ENCODE measurements at regions not wholly inside any gene's neighbourhood (a gene's known extent, or its start where the extent isn't known, plus 50 kb on each side); places are given as distances from the start of the nearest gene placed in this dataset.

DNA sequence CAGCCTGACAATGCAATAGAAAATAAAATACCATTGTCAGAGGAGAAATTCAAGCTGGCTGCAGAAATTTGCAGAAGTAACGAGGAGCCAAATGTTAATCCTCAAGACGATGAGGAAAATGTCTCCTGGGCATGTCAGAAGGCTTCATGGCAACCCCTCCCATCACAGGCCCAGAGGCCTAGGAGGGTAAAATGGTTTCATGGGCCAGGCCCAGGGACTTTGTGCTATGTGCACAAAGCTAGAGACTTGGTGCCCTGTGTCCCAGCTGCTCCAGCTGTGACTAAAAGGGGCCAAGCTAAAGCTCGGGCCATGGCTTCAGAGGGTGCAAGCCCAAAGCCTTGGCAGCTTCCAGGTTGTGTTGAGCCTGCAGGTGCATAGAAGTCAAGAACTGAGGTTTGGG lies 431.7 kb downstream of the LMO7 start:
- H3K4me3 Mint-ChIP-seq (ENCODE audit: low read depth), result no peak overlapping the region
- H3K4me1 Mint-ChIP-seq (ENCODE audit: low read depth), result no peaks in the 10 kb centered on the region
- no peaks in the 10 kb centered on the region for H3K27me3 Mint-ChIP-seq (ENCODE audit: low read depth)

DNA sequence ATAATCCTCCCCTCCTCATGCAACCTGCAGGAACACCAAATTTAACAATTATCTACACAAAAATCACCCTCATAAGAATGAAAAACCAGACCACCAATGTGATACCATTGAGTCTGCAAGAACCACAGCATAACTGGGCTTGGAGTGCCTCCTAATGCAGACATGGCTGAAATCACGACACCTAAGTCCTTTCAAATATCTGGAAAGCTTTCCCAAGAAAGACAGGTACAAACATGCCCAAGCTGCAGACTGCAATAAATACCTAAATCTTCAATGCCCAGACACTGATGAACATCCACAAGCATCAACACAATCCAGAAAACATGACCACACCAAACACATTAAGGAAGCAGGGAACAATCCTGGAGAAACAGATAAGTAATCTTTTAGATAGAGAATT lies 417.1 kb downstream of the LMO7 start:
- Mint-ChIP-seq H3K4me3 (ENCODE audit: low read depth) (no peak overlapping the region), H3K4me1 (ENCODE audit: low read depth) (no peaks in the 10 kb centered on the region), H3K36me3 (ENCODE audit: low read depth) (no peaks in the 10 kb centered on the region), H3K9me3 (no peaks in the 10 kb centered on the region), H3K27ac (no peak overlapping the region), H3K27me3 (ENCODE audit: low read depth) (peaks cover 2% of the 10 kb centered on the region)
- intact Hi-C loops (cut with micrococcal nuclease), result no loop called here
- no peak for DNase-seq (ENCODE audit: low spot score)

More for the DNA sequence above, 431.7 kb downstream of the LMO7 start:
- H3K9me3 Mint-ChIP-seq, result peaks cover 20% of the 10 kb centered on the region
- no peaks in the 10 kb centered on the region for H3K36me3 Mint-ChIP-seq (ENCODE audit: low read depth)
- intact Hi-C loops (cut with micrococcal nuclease), result no loop called here
- no peak for DNase-seq (ENCODE audit: low spot score)
- H3K27ac Mint-ChIP-seq, result no peak overlapping the region

DNA sequence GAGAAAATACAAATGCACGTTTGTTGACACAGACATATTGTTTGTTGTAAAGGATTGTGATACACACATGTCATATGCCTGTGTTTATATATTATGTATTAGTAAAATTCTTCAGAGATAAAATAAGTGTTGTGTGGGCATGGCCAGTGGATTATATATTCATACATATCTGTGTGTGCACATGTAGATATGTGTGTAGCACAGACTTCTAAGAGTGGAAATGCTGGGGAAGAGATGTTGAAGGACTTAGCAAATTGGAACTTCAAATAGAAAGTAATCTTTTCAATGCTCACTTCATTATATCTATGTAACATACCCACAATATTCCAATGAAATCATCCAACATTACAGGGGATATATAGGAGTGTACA lies 413.2 kb downstream of the LMO7 start:
- Mint-ChIP-seq H3K36me3 (ENCODE audit: low read depth) (no peaks in the 10 kb centered on the region), H3K4me1 (ENCODE audit: low read depth) (no peaks in the 10 kb centered on the region), H3K4me3 (ENCODE audit: low read depth) (no peak overlapping the region), H3K27me3 (ENCODE audit: low read depth) (peaks cover 2% of the 10 kb centered on the region), H3K9me3 (no peaks in the 10 kb centered on the region), H3K27ac (no peak overlapping the region)
- intact Hi-C loops (cut with micrococcal nuclease), result no loop called here
- DNase-seq (ENCODE audit: low spot score), result no peak

DNA sequence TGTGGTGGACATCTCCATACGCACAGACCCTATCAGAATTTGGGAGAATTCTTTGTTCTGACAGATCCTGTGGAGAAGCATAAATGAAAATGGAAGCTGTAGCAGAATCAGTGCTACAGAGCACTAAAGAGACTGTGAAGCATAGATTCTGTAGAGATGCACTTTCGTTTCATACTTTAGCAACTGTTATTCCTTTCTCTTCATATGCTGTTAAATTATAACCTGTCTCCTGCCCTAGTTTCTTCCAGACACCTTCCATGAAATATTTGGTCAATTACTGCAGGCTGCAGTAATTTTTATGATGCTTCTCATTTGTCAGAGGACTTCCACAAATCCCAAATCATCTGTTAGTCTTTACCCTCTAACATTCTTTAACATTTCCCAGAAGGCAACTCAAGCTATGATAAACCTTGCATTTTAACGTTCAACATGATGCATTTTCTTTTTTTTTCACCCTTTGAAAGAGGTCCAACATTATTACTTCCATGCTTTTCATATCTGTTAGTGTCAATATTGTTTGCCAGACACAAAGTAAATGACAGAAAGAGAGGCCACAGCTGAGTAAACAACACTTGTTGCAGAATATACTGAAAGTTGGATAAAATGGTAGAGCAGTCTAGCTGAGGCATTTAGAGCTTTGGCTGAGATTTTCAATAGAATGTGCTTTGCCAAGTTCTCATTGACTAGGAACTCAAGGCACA lies 412.7 kb downstream of the LMO7 start:
- H3K9me3 Mint-ChIP-seq, result no peaks in the 10 kb centered on the region
- DNase-seq (ENCODE audit: low spot score), result no peak
- peaks cover 2% of the 10 kb centered on the region for H3K27me3 Mint-ChIP-seq (ENCODE audit: low read depth)
- intact Hi-C loops (cut with micrococcal nuclease), result no loop called here
- H3K4me3 Mint-ChIP-seq (ENCODE audit: low read depth), result no peak overlapping the region
- H3K4me1 Mint-ChIP-seq (ENCODE audit: low read depth), result no peaks in the 10 kb centered on the region
- no peaks in the 10 kb centered on the region for H3K36me3 Mint-ChIP-seq (ENCODE audit: low read depth)
- H3K27ac Mint-ChIP-seq, result no peak overlapping the region

DNA sequence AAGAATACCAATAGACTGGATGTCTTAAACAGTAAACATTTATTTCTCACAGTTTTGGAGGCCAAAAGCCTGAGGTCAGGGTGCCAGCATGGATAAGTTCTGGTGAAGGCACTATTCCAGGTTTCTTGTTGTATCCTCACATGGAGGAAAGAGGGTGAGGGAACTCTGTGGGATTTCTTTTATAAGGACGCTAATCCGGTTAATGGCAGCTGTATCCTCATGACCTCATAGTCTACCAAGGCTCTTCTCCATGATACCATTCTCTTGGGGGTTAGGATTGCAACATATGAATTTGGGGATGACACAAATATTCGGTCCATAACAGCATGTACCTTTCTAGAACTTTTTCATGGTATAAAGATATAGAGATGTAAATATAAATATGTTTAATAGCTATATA lies 412.0 kb downstream of the LMO7 start:
- Mint-ChIP-seq H3K27ac (no peak overlapping the region), H3K4me1 (ENCODE audit: low read depth) (no peaks in the 10 kb centered on the region), H3K27me3 (ENCODE audit: low read depth) (peaks cover 2% of the 10 kb centered on the region), H3K4me3 (ENCODE audit: low read depth) (no peak overlapping the region), H3K9me3 (no peaks in the 10 kb centered on the region), H3K36me3 (ENCODE audit: low read depth) (no peaks in the 10 kb centered on the region)
- intact Hi-C loops (cut with micrococcal nuclease), result no loop called here
- no peak for DNase-seq (ENCODE audit: low spot score)

DNA sequence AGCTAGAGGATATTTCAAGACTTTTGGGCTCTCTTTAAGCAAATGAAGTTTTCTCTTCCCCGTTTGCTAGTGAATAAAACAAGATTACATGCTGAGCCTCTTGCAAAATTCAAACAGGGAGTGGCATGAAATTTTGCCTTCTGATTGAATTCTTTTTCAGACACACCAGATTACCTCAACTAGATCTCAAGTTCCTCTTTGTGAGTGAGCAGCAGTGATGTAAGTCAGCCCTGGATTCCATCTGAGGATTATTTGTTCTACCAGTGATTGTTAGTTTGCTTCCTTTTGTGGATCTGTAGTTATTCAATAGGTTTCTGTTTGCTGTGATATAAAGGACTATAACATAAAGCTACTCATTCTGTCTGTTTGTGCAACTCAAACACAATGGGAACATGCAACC lies 407.7 kb downstream of the LMO7 start:
- Mint-ChIP-seq H3K4me1 (ENCODE audit: low read depth) (no peaks in the 10 kb centered on the region), H3K36me3 (ENCODE audit: low read depth) (no peaks in the 10 kb centered on the region), H3K9me3 (no peaks in the 10 kb centered on the region), H3K27me3 (ENCODE audit: low read depth) (no peaks in the 10 kb centered on the region), H3K27ac (no peak overlapping the region), H3K4me3 (ENCODE audit: low read depth) (no peak overlapping the region)
- DNase-seq (ENCODE audit: low spot score), result no peak
- intact Hi-C loops (cut with micrococcal nuclease), result no loop called here

DNA sequence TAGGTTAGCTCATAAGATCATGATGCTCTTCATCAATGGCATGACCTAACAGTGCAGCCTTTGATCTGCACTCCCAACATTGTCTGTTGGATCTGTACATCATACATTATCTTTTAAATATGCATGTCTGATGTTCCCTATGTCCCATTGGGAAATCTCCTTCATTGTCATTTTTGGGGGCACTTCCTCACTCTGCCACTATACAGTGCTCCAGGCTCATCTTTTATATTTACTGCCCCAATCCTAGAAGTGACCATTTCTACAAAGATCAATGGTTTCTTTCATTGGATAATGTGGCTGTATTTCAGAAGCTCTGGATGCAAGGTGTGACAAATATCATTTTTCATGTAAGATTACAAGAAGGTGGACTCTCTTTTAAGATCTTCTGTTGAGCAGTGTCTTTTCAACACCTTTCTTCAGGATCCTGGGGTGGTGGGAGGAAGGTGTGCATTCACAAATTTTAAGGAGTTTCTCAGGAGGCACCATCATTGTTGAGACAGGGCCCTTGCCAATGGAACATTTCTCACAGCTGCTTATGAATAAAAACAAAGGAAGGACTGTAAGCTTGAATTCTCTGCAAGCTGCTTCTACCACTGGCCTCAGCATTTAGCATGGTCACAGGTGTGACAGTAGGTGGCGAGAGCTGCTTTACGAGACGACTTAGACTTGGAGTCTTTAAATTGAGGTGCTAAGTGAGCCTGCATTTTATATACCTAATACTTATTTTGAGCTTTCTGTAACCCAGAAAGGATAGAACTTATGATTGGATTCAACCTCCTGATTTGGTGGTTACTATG lies 403.0 kb downstream of the LMO7 start:
- Mint-ChIP-seq H3K27ac (no peak overlapping the region), H3K4me1 (ENCODE audit: low read depth) (no peaks in the 10 kb centered on the region), H3K27me3 (ENCODE audit: low read depth) (no peaks in the 10 kb centered on the region), H3K36me3 (ENCODE audit: low read depth) (no peaks in the 10 kb centered on the region), H3K9me3 (no peaks in the 10 kb centered on the region), H3K4me3 (ENCODE audit: low read depth) (no peak overlapping the region)
- intact Hi-C loops (cut with micrococcal nuclease), result no loop called here
- DNase-seq (ENCODE audit: low spot score), result no peak

DNA sequence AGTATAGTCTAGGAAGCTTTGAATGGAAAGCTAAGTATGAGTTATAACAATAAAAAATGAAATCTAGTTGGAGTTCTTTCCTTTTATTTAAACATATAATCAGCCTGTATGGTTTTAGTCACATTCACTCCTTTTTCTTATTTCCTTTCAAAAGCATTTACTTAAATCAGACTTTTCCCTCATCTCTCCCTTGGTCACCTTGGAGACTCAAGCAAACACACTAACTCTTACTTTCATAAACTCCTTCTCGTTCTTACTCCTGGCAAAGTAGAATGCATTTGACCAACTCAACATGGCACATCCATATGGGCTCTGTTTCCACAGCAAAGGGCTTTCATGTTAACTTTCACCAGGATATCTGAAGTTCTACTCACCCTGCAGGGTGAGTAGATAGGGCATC lies 400.0 kb downstream of the LMO7 start:
- intact Hi-C loops (cut with micrococcal nuclease), result no loop called here
- Mint-ChIP-seq H3K9me3 (no peaks in the 10 kb centered on the region), H3K4me3 (ENCODE audit: low read depth) (no peak overlapping the region), H3K4me1 (ENCODE audit: low read depth) (no peaks in the 10 kb centered on the region), H3K27ac (no peak overlapping the region), H3K27me3 (ENCODE audit: low read depth) (no peaks in the 10 kb centered on the region), H3K36me3 (ENCODE audit: low read depth) (no peaks in the 10 kb centered on the region)
- no peak for DNase-seq (ENCODE audit: low spot score)

DNA sequence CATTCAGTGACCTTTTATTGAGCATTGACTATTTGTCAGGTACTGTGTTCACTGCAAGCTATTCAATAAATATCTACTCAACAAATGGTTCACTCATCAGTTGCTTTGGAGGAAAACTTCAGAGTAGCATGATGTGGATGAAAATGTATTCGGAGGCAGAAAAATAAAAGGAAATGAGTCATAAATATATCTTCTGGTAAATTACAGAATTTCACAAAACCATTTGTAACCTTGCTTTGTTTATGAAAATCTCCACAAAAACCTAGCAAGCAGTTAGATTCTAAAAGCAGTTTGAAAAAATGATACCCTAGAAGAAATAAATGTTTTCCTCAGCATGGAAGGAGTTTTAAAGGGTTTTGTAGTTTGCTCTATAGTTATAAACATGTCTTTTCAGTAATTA lies 399.6 kb downstream of the LMO7 start:
- no peaks in the 10 kb centered on the region for H3K9me3 Mint-ChIP-seq
- H3K4me3 Mint-ChIP-seq (ENCODE audit: low read depth), result no peak overlapping the region
- no peaks in the 10 kb centered on the region for H3K27me3 Mint-ChIP-seq (ENCODE audit: low read depth)
- H3K36me3 Mint-ChIP-seq (ENCODE audit: low read depth), result no peaks in the 10 kb centered on the region
- H3K4me1 Mint-ChIP-seq (ENCODE audit: low read depth), result no peaks in the 10 kb centered on the region
- H3K27ac Mint-ChIP-seq, result no peak overlapping the region
- intact Hi-C loops (cut with micrococcal nuclease), result no loop called here
- DNase-seq (ENCODE audit: low spot score), result no peak

DNA sequence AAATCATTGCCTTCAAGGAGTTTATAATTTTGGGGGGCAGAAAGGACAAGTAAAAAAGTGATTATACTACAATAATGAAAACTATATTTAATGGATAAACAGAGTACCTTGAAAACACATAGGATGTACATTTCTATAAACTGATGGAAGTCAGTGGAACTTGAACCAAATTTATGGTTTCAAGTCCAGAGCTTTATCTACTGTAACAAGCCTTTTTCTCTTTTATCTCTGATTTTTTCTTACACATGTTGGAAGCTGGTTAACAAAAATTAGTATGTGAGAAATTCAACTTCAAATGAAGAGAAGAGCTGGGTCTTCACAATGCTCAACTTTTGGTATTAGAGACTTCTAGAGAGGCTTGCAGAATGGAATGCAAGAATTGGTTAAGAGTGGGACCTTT lies 393.6 kb downstream of the LMO7 start:
- H3K9me3 Mint-ChIP-seq, result no peaks in the 10 kb centered on the region
- no peak overlapping the region for H3K4me3 Mint-ChIP-seq (ENCODE audit: low read depth)
- peaks cover 2% of the 10 kb centered on the region for H3K27me3 Mint-ChIP-seq (ENCODE audit: low read depth)
- intact Hi-C loops (cut with micrococcal nuclease), result no loop called here
- no peak for DNase-seq (ENCODE audit: low spot score)
- H3K36me3 Mint-ChIP-seq (ENCODE audit: low read depth), result no peaks in the 10 kb centered on the region
- no peak overlapping the region for H3K27ac Mint-ChIP-seq
- H3K4me1 Mint-ChIP-seq (ENCODE audit: low read depth), result no peaks in the 10 kb centered on the region

DNA sequence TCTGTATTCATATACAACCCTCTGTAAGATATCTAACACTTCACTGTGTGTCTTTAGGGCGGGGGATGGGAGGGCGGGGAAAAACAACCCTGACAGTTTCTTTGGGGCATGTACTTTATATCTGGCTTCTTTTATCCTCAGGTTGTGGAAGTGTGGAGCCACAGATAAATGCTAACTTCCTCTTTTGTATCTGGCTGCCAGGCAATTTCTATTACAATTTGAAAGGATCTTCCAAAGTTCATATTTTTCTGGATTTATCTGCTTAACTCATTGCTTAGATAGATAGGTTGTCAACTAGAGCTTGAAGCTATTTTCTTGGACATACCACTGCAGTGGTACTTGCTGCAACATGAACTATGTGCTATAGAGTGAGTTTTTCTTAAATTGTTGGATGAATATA lies 393.0 kb downstream of the LMO7 start:
- intact Hi-C loops (cut with micrococcal nuclease), result no loop called here
- Mint-ChIP-seq H3K36me3 (ENCODE audit: low read depth) (no peaks in the 10 kb centered on the region), H3K9me3 (no peaks in the 10 kb centered on the region)

DNA sequence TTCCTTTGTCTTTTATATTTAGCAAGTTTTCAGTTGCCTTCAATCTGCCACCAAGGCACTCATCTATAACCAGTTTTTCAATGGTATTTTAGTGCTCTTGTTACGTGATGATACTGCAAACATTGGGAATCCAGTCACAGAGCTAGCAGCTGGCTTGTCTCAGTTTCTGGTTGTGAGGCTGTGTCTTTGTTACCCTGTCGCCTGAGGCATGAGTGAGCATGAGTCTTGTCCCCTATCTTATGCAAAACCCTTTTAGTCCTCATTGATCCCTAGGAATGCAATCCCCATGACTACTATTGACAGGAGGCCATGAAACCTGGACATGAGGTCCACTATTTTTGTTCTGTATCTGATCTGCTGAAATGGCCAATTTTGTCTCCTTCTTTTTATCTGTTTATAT lies 391.0 kb downstream of the LMO7 start:
- no peak overlapping the region for H3K27ac Mint-ChIP-seq
- H3K27me3 Mint-ChIP-seq (ENCODE audit: low read depth), result peaks cover 3% of the 10 kb centered on the region
- no peaks in the 10 kb centered on the region for H3K36me3 Mint-ChIP-seq (ENCODE audit: low read depth)
- DNase-seq (ENCODE audit: low spot score), result no peak
- no peaks in the 10 kb centered on the region for H3K9me3 Mint-ChIP-seq
- H3K4me1 Mint-ChIP-seq (ENCODE audit: low read depth), result no peaks in the 10 kb centered on the region
- H3K4me3 Mint-ChIP-seq (ENCODE audit: low read depth), result no peak overlapping the region
- intact Hi-C loops (cut with micrococcal nuclease), result no loop called here

More for the DNA sequence above, 393.0 kb downstream of the LMO7 start:
- DNase-seq (ENCODE audit: low spot score), result no peak
- peaks cover 2% of the 10 kb centered on the region for H3K27me3 Mint-ChIP-seq (ENCODE audit: low read depth)
- H3K4me3 Mint-ChIP-seq (ENCODE audit: low read depth), result no peak overlapping the region
- H3K4me1 Mint-ChIP-seq (ENCODE audit: low read depth), result no peaks in the 10 kb centered on the region
- H3K27ac Mint-ChIP-seq, result no peak overlapping the region

DNA sequence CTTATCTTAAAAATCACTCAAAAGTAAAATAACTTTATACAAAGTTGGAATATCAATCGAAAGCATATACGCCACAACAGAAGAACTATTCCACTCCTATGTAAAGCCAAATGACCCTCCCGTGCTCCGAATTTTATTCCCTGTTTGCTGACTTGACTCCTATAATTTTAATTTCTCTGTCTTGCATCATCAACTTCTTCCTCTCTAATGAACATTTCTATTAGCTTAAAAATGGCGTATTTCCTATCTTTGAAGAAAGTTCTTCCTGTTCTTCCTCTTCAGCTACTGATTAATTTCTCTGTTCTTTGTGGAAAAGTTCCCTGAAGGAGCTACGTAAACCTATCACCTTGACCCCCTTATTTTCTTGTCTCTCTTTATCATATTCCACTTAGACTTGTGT lies 389.3 kb downstream of the LMO7 start:
- intact Hi-C loops (cut with micrococcal nuclease), result no loop called here
- H3K36me3 Mint-ChIP-seq (ENCODE audit: low read depth), result no peaks in the 10 kb centered on the region
- DNase-seq (ENCODE audit: low spot score), result no peak
- no peak overlapping the region for H3K27ac Mint-ChIP-seq
- H3K4me1 Mint-ChIP-seq (ENCODE audit: low read depth), result no peaks in the 10 kb centered on the region
- peaks cover 3% of the 10 kb centered on the region for H3K27me3 Mint-ChIP-seq (ENCODE audit: low read depth)
- H3K9me3 Mint-ChIP-seq, result no peaks in the 10 kb centered on the region
- no peak overlapping the region for H3K4me3 Mint-ChIP-seq (ENCODE audit: low read depth)

All from activated T-helper 2 cell treated with anti-CD3 and anti-CD28 coated beads, Interferon-gamma antibody, Interleukin-2, Interleukin-4, amounts not matched to agents 10 μg/mL and 5 μg/mL and 100 μg/mL, durations not matched to agents 14 hours and 24 hours and 36 hours (primary cell).